H7 (cell line): ENCODE measurements at regions not wholly inside any gene's neighbourhood (a gene's known extent, or its start where the extent isn't known, plus 50 kb on each side); places are given as distances from the start of the nearest gene placed in this dataset.
"Not testable (repeated sequence)": the region's sequence is repeated elsewhere in the genome, so short reads cannot be mapped to it uniquely, and the experiment has no call there.

Experiments used
- DNase-seq: peaks from one replicate; pipeline ENCODE4 v3.0.0; 2012
- H3K27me3 ChIP-seq: 2 replicates; pipeline ENCODE4 v1.6.0; 2011; ENCODE audit warnings: mild to moderate bottlenecking, low read length; ENCODE audit not compliant: control insufficient read depth, insufficient read depth
- H3K36me3 ChIP-seq: replicated peaks from 2 replicates; pipeline ENCODE4 v1.5.1; 2011; ENCODE audit warnings: low read length; ENCODE audit not compliant: control insufficient read depth, insufficient read depth
- H3K4me3 ChIP-seq: 2 replicates; pipeline ENCODE4 v1.5.1; 2011; ENCODE audit warnings: low read depth, mild to moderate bottlenecking, control low read depth, low read length, moderate library complexity; ENCODE audit not compliant: insufficient read depth

GRCh38 chr2:200102971-200103370, 147.6 kb downstream of the MAIP1 start:
- Histone ChIP-seq H3K27me3 (no peaks in the 10 kb centered on the region), H3K4me3 (no peak overlapping the region), H3K36me3 (no peaks in the 10 kb centered on the region)
- DNase-seq = no peak

GRCh38 chr2:200104015-200104414, 148.6 kb downstream of the MAIP1 start:
- Histone ChIP-seq H3K36me3 (no peaks in the 10 kb centered on the region), H3K4me3 (no peak overlapping the region), H3K27me3 (no peaks in the 10 kb centered on the region)
- DNase-seq = no peak

- no peaks in the 10 kb centered on the region for H3K36me3 ChIP-seq
- DNase-seq = no peak
Observed at GRCh38 chr2:200107514-200108217, 152.3 kb downstream of the MAIP1 start.

DNA sequence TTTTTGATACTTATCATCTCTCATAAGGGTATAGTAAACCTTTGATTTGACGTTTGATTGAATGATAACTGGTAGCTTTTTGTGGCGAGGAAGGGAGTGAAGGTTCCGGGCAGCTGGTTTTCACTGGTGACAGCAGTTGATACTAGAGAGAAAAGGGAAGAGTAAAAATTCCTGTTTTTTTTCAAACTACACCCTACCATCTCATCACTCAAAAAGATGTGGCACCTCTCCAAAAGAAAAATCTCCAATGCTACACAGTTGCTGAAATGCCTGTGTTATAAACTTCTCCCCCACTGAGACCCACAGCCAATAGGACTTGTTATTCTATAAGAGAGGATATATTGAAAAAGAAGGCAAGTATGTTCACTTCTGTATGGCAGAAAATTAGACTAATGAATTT, 154.0 kb downstream of the MAIP1 start:
- DNase-seq = no peak
- H3K4me3 ChIP-seq = no peak overlapping the region
- H3K27me3 ChIP-seq = no peaks in the 10 kb centered on the region
- no peaks in the 10 kb centered on the region for H3K36me3 ChIP-seq

More at GRCh38 chr2:200107514-200108217, 152.3 kb downstream of the MAIP1 start:
- no peak overlapping the region for H3K4me3 ChIP-seq
- no peaks in the 10 kb centered on the region for H3K27me3 ChIP-seq

DNA sequence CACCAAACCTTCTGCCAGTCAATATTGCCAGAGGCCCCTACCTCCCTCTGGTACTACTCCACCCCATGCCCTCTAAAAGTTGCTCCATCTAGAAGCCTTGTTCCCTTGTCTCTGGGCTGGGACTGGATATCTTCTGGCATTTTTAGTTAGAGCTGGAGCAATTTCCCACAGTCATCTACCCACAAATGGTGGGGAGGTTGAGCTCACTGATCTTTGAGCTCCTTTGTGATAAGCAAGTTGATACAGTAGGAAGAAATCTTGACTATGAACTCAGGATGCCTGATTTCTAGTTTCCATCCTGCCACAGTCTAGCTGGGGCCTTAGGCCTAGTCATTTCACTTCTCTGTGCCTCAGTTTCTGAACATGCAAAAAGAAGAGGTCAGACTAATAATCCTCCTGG, 155.0 kb downstream of the MAIP1 start:
- Histone ChIP-seq H3K4me3 (no peak overlapping the region), H3K27me3 (no peaks in the 10 kb centered on the region), H3K36me3 (no peaks in the 10 kb centered on the region)
- no peak for DNase-seq

GRCh38 chr2:200113016-200113799, 157.8 kb downstream of the MAIP1 start:
- not testable (repeated sequence) for H3K27me3 ChIP-seq, H3K36me3 ChIP-seq, H3K4me3 ChIP-seq, DNase-seq

DNA sequence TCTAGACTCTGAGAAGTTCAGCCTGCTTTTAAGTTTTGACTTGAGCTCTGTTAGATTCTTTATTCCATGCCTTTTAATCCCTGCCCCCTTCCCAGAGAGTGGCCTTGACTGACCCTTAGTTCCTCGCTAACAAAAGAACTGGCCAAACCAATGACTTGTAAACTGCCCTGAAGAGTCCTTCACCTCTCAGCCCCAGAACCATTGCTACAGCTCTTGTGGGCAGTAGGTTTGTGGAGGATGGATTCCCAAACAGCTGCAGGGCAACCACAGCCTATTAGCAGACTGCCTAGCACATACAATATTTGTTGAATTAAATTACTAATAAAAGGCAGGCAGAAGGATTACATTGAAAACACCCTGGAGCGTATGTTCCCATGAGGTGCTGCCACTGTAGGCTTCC, 163.9 kb downstream of the MAIP1 start:
- H3K27me3 ChIP-seq = no peaks in the 10 kb centered on the region
- no peak for DNase-seq

DNA sequence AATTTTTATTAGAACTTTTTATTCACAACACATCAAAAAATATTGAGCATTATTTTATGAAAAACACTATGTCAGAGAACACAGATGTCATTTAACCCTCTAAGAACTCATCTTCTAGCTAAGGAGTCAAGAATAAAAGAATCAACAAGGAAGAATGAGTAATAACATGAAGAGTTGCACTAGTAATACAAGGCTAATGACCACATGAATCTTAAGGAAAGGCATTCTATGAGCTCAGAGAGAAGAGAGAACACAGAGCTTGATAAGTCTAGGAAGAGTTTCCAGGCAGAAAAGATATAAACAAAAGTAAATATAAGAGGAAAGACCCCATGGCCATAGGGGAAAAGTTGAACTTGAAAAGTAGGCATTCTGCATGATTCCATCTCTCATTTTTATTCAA, 166.5 kb downstream of the MAIP1 start:
- H3K36me3 ChIP-seq = no peaks in the 10 kb centered on the region
- H3K27me3 ChIP-seq = no peaks in the 10 kb centered on the region
- no peak for DNase-seq
- H3K4me3 ChIP-seq = no peak overlapping the region

More for the DNA sequence above, 163.9 kb downstream of the MAIP1 start:
- Histone ChIP-seq H3K4me3 (no peak overlapping the region), H3K36me3 (no peaks in the 10 kb centered on the region)

DNA sequence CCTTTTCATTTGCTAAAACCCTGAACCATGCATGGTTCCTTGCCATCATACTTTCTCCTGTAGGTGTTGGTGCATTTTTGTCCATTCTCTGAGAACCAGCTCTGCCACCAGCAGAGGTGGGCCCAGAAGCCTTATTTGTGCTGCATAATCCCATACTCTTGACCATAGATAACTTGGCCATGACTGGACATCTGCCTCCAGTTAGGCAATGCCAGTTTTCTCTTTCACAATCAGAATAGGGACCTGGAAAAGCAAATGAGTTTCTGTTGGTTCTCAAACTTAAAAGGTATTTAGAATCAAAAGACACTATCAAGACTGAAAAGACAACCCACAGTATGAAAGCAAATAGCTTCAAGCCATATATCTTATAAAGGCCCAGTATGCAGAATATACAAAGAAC, 167.3 kb downstream of the MAIP1 start:
- H3K4me3 ChIP-seq = no peak overlapping the region
- no peaks in the 10 kb centered on the region for H3K27me3 ChIP-seq
- H3K36me3 ChIP-seq = no peaks in the 10 kb centered on the region
- DNase-seq = no peak

DNA sequence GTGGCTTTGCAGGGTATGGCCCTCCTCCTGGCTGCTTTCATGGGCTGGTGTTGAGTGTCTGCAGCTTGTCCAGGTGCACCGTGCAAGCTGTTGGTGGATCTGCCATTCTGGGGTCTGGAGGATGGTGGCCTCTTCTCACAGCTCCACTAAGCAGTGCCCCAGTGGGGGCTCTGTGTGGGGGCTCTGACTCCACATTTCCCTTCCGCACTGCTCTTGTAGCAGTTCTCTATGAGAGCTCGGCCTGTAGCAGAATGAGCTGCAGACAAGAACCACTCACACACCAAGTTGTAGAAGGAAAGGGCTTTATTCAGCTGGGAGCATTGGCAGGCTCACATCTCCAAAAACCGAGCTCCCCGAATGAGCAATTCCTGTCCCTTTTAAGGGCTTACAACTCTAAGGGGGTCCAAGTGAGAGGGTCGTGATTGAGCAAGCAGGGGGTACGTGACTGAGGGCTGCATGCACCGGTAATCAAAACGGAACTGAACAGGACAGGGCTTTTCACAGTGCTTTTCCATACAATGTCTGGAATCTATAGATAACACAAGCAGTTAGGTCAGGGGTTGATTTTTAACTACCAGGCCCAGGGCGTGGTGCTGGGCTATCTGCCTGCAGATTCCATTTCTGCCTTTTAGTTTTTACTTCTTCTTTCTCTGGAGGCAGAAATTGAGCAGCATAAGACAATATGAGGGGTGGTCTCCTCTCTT, 169.4 kb downstream of the MAIP1 start:
- not testable (repeated sequence) for H3K36me3 ChIP-seq, DNase-seq, H3K4me3 ChIP-seq, H3K27me3 ChIP-seq

GRCh38 chr2:200125444-200126284, 170.3 kb downstream of the MAIP1 start:
- Histone ChIP-seq H3K27me3 (no peaks in the 10 kb centered on the region), H3K36me3 (no peaks in the 10 kb centered on the region), H3K4me3 (no peak overlapping the region)
- no peak for DNase-seq

DNA sequence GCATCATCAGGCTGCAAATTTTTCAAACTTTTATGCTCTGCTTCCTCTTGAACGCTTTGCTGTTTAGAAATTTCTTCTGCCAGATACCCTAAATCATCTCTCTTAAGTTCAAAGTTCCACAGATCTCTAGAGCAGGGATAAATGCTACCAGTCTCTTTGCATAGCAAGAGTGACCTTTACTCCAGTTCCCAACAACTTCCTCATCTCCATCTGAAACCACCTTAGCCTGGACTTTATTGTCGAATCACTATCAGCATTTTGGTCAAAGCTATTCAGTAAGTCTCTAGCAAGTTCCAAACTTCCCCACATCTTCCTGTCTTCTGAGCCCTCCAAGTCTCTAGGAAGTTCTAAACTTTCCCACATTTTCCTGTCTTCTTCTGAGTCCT, 170.9 kb downstream of the MAIP1 start:
- H3K27me3 ChIP-seq, DNase-seq, H3K4me3 ChIP-seq, H3K36me3 ChIP-seq: not testable (repeated sequence)

GRCh38 chr2:200126680-200127079, 171.3 kb downstream of the MAIP1 start:
- H3K36me3 ChIP-seq, H3K4me3 ChIP-seq, H3K27me3 ChIP-seq, DNase-seq: not testable (repeated sequence)

DNA sequence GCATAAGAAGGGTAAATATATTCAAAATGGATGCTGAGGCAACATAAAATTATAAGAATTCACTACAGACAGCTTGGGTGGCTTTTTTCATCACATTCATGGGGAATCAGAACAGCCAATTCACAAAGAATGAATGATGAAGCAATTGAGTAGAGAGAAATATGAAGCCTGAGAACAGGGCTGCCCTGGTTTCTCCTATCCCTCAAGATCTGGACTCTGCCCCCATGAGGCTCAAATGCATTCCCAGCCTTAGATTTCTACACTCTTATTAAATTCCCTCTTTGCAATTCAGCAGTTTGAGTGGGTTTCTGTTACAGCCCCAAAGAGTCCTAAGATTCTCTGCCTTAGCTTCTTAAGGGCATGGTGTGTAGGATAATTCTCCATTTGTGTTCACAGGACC, 172.5 kb downstream of the MAIP1 start:
- H3K4me3 ChIP-seq = no peak overlapping the region
- DNase-seq = no peak
- H3K36me3 ChIP-seq = no peaks in the 10 kb centered on the region
- no peaks in the 10 kb centered on the region for H3K27me3 ChIP-seq
